Hematopoietic multipotent progenitor cell treated with erythropoietin and hydrocortisone succinate and interleukin-3 and kit ligand, for 4 days (in vitro differentiated cells): ENCODE measurements at regions not wholly inside any gene's neighbourhood (a gene's known extent, or its start where the extent isn't known, plus 50 kb on each side); places are given as distances from the start of the nearest gene placed in this dataset.

Experiments used
- DNase-seq: peaks from one replicate; pipeline ENCODE4 v3.0.0-alpha.2; 2015

- DNase-seq, result no peak
Measured at GRCh38 chr3:170728181-170728580, 141.8 kb downstream of the RPL22L1 start.

DNA sequence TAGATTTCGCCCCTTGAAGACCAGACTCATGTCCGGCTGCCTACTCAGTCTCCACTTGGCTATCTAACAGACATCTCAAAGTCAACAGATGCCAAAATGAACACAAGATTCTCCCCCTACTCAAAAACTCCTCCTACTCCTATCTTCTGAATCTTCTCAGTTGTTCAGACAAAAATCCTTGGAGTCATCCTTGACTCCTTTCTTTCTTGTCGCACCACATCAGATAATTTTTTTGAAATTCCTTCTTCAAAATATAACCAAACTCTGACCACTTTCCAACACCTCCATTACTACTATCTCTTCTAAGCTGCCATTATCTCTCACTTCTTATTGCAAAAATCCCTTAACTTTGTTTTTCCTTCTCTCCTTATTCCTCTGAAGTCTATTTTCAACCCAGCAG, 141.9 kb upstream of the SLC7A14 start:
- no peak for DNase-seq

GRCh38 chr3:170726976-170727661, 141.2 kb upstream of the SLC7A14 start:
- peak; percentile 41 for DNase-seq

DNA sequence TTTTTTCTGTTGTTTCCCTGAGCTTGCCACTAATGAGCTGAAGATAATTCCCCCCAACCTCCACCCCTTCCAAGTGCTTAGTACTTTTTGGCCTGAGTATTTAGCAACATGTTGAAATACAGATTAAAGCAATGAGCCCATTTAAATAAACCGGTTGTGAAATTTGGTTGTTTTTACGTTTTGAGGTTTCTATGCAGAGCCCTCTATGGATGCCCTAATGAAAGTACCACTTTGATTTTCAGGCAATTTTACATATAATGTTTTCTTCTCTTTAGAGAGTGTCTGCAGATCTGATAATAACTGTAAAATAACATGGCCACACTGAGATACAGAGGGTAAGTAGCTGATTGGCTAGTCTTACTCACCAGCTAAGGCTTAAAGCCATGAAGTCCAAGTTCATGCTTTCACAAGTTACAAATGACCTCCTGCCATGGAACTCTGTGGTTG, 139.4 kb upstream of the SLC7A14 start:
- DNase-seq, result no peak

DNA sequence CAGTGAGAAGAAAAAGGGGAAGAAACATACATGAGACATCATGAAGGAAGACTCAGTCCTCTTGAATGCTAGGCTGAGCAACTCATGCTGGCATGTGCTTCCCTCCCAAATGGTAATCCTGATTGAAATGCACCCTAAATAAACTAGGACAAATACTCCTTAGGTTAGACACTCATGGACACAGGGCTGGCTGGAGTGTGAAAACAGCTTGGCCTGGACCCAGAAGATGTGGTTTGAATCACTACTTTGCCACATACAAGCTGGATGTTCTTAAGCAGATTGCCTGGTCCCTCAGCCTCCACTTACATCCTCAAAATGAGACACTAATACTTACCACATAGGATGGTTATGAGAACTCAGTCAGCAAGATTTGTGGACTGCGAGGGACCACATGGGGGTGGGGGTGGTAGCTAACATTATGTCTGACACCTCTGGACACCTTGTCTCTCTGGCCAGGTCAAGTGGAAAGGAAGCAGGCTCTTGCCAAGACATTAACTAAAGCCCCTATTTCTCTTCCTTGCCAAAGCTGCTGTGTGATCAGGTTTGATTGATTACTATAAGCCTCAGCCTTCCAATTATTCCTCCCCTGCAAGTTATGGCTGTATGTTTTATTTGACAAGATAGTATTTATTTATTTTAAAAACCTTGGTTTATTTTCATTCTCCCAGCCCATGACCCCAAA, 138.9 kb upstream of the SLC7A14 start:
- no peak for DNase-seq

DNA sequence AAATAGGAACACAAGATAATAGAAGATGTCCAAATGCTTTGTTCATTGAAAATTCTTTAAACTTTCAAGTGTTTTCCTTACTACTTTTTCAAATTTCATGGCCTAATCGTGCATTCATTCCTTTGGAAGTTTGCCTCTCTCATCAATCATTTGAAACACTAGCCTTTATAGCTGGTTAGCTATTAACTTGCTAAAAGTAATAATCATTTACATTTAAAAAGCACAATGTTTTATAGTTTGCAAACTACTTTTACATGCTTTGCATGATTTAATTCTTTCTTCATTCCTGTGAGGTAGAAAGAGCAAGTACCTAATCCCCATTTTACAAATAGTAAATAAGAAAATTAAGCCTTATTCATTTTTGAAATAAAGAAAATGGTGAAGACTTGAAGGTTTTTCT, 137.4 kb upstream of the SLC7A14 start:
- DNase-seq, result no peak

- no peak for DNase-seq
Measured at GRCh38 chr3:170721563-170721962, 135.7 kb upstream of the SLC7A14 start.

DNA sequence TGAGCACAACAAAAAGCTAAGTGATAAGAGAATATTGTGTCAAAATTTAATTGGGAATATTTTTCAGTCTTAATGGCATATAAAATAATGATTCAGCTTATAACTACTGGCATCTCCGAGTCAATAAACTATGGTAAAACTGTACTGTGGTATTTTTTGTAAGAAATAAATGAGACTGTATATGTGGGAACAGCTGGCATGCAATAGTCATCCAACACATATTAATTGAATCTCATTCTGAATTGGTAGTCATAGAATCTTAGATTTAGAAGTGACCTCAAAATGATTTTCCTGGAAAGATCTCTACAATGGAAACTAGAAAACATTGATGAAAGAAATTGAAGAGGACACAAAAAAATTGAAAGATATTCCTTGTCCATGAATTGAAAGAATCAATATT, 133.4 kb upstream of the SLC7A14 start:
- DNase-seq, result no peak

GRCh38 chr3:170718848-170719247, 133.0 kb upstream of the SLC7A14 start:
- no peak for DNase-seq

GRCh38 chr3:170717410-170718402, 131.8 kb upstream of the SLC7A14 start:
- DNase-seq, result no peak

GRCh38 chr3:170716172-170716805, 130.4 kb upstream of the SLC7A14 start:
- no peak for DNase-seq

GRCh38 chr3:170714562-170715535, 129.0 kb upstream of the SLC7A14 start:
- DNase-seq, result no peak

- no peak for DNase-seq
Measured at GRCh38 chr3:170714122-170714521, 128.2 kb upstream of the SLC7A14 start.

DNA sequence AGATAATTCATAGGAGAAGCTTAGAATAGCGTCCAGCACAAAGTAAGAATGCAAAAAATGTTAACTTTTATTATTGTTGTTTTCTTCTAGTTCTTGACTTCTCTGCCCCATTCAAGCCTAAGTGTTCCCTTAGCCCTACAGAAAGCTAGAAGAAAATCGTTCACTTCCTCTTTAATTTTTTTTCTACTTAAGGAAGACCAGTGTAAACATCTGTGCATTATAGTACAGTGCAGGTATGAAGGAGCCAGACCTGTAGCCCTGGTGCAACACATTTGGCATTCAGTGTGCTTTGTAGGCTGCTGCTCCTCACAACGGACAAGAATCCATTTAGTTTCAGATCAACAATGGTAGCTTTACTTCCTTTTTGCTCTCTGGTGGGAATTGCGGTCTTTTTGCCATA, 127.8 kb upstream of the SLC7A14 start:
- DNase-seq, result no peak

GRCh38 chr3:170712798-170713197, 126.9 kb upstream of the SLC7A14 start:
- DNase-seq, result no peak

DNA sequence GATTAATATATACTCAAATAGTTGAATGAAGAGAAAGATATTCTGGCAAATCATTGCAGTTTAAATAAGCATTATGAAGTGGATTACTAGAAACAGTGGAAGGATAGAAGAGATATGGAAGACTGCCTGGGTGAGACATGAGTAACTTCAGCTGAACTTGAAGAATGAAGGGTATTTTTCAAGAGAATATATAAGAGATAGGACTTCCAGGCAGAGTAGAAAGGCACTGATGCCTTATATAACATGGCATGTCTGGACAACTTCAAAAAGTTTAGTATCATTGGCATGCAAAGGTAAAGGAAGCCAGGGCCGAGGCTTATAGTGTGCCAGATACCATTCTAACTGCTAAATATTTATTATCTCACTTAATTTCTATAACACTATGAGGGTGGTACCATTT, 126.5 kb upstream of the SLC7A14 start:
- no peak for DNase-seq

DNA sequence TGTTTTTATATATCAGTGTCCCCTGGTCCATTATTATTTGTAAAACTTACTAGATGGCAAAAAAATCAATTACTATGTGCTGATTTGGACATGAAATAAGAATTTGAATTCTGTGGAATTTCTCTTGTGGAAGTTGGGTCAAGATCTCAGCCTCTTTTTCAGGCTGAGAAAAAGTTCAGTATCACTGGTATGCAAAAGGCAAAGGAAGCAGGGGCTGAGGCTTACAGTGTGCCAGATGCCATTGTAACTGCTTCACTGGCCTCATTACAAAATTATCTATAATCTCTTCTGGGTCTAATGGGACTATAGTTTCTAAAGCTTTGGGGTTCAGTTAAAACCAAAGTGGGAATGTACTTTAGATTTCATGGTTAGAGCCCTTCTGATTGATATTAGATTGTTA, 125.9 kb upstream of the SLC7A14 start:
- DNase-seq, result no peak

DNA sequence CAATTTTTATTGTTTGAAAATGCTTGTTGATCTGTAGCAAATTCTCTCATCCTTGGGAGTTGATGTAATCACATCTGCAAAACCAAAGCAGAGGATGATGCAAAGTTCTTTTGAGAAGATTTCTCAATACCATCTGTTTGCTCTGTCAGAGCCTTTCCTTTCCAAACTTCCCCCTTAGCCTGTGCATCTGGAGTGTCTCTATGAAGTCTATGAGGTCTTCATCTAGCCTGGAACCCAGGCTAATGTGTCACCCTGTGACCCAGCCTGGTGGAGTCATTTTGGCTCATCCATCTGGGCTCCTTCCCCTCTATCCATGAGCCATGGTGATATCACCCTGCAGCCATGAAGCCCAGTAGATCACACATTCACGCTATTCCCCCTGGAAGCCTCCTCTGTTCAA, 123.2 kb upstream of the SLC7A14 start:
- peak; percentile 56 for DNase-seq

DNA sequence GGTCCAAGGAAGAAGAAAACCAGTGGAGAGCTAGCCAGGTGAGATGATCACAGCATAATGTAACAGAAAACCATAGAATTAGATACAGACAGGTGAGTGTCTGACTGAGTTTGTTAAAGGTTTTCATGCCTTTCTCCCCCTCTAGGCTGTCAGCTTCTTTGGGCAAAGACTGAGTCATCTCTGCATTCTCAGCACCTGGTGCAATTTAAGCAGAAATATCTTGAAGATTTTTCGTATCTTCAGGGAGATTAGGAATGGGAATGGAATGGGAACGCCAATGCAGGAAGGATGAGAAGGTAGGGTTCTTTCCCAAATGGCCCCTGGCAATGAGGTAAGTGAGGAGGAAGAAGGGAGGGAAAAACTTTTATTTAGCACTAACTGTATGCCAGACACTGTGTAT, 122.0 kb upstream of the SLC7A14 start:
- DNase-seq, result no peak

- no peak for DNase-seq
Measured at GRCh38 chr3:170705131-170705530, 119.3 kb upstream of the SLC7A14 start.

DNA sequence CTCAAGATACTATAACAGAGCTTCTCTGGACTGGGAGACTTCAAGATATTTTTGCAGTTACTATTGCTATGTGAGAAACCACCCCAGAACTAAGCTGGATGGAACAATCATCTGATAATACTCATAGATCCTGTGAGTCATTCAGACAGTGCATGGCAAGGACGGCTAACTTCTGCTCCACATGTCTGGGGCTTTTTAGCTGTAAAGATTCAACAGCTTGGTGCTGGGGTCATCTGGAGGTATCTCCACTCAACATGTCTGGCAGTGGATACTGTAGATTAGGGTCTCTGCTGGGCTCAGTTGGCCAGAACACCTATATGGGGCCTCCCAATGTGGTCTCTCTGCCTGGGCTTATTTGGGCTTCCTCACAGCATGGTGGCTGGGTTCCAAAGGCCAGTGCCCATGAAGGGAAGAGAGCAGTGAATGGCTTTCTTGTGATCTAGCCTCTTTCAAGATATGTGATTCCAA, 117.3 kb upstream of the SLC7A14 start:
- peak; percentile 35 for DNase-seq
